ENCODE measurements at regions not wholly inside any gene's neighbourhood (a gene's known extent, or its start where the extent isn't known, plus 50 kb on each side); places are given as distances from the start of the nearest gene placed in this dataset.
A peak's percentile ranks its signal among the peaks of the same experiment; 100 is the strongest.

DNA sequence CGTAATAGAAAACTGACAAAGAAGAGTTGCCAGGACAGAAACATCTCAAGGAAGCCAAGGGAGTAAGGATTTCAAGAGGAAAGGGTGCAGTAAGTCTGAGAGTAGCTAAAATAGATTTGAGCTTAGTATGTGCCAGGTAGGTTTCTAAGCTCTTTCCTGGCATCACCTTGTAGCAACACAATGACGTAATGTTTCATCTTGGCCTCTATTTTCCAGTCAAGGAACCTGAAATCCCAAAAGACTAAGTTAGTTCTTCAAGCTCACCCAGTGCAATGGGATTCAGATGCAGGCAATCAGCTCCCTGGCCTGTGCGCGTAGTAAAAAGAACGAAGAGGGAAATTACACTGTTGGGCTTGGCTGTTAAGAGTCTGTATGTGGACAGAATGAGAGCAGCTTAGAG lies 586.5 kb upstream of the TENM3 start:
- no peak for DNase-seq (ENCODE audit: low spot score)

DNA sequence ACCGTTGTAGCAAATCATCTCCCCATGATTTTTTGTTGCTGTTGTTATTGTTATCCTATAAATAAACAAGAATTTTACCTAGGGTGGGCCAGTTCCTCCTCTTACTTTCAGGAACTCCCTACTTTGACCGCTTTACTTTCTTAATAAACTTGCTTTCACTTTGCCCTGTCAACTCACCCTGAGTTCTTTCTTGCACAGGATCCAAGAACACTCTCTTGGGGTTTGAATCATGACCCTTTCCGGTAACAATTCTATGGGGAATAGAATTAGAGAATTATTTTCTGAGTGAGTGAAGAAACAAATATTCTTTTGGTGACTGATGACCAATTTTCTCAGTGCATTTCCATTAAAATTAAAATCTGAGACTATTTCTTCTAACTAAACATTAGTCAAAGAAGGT lies 584.0 kb upstream of the TENM3 start:
- no peak for DNase-seq (ENCODE audit: low spot score)

DNA sequence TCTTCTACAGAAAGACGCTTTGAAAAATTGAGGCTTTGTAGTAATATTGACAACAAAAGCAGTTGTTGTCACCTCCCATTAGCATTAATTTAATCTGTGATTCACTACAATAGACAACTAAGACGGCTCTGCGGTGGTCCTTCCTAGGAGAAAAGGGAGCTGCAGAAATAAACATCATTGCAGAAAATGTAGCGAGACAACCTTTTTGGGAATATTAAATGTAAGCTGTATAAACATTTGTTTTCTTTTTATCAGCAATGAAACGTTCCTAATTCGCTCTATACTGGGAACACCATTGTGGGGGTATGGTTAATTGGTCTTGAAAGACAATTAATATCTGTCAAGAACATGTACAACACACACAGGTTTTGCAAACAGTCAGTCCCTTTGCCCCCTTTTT lies 583.3 kb upstream of the TENM3 start:
- no peak for DNase-seq (ENCODE audit: low spot score)

DNA sequence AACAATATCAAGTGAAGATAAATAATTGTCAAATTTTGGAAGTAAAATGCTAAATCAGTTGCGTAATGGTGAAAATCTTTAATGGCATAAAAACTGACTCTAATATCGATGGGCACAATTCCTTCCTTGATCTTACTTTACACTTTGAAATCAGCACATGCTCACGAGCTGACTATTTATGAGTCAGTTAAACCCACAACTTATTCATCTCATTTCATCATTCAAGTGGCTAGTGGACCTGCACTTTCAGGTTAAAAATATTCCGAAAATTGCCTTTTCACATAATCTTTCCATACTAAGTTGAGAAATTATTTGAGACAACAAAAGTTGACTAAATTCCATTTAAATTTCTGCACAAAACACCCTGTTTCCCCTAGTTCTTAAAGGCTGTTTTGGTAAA lies 582.1 kb upstream of the TENM3 start:
- DNase-seq (ENCODE audit: low spot score), result no peak

DNA sequence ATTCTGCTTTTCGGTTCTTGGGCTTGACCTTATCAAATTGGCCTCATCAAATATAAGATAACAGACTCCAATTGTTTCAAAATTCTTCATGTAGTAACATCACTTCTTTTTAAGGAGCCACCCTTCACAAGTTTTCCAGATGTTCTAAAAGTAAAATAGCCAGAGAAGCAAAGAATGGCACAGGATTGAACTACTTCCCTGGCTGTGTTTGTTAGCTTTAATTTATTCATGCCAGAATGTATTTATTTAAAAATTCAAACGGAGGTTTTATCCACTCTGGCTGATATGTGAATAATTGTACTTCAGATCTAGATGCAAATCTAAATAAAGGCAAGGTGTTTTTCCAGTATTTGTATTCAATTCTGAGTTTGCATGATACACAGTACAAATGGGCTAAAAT lies 581.3 kb upstream of the TENM3 start:
- DNase-seq (ENCODE audit: low spot score), result no peak

DNA sequence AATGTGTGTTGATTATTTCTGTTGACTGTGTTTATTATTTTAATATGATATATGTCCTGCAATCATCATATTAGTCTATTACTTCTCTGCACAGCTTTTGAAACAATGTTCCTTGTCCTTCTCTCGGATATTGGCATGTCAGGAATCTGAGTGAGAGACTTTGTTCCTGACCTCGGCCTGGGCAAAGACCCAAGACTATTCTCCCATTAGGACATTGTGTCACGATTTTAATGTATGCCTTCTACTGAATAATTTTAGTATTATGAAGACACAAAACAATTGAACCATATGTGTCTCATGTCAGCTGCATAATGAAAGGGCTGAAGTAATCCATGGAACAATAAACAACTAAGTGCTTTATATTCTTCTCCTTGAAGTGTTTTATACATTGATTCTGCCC lies 580.8 kb upstream of the TENM3 start:
- DNase-seq (ENCODE audit: low spot score), result no peak

DNA sequence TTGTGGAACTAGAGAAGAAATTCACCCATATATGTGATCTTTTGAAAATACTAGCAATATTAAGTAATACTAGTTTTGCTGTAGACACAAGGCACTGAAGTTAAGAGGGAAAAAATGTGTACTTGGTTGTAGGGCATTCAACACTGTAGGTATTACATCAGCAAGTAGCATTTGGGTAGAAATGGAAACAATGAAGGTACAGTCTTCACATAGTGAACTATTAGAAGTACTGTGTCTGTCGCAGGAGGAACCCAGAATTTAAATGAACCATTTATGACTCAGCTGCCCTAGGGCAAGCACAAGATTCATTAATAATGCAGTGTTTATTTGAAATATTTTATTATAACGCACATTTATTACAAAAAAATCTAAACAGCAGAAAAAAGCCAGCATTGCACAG lies 572.7 kb upstream of the TENM3 start:
- no peak for DNase-seq (ENCODE audit: low spot score)

DNA sequence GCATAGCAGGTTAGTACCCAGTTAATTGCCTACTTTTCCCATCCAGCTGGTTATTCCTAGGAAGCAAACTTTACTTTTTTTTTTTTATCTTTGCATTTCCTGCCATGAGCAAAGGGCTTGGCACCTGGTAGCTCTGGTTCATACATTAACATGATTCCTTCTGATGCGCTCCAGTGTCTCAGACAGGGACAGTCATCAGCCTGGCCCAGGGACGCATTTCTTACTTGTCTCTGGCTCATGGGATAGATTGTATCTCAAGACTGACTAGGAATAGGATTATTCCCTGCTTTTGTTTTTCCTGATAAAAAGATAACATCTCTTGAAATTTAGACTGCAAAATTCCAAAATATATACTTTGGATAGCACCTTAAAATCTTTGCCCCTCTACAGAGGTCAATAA lies 571.5 kb upstream of the TENM3 start:
- peak; percentile 32 for DNase-seq (ENCODE audit: low spot score)

DNA sequence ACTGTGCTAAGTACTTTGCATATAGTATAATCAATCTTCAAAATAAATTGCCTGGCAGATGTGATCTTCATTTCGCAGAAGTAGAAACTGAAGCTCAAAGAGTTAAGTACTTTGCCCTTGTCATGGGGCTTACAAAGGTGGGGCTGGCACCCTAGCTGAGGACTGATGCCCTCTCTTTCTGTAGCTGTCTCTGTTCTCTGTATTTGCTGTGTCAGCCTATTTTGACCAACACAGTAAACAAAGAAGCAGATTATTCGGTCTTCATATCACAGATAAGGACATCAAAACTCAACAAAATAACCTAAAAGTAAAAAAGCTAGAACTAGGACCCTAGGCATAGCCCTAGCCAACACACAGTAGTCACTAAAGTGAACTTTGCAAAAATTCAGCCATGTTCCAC lies 570.5 kb upstream of the TENM3 start:
- DNase-seq (ENCODE audit: low spot score), result no peak

DNA sequence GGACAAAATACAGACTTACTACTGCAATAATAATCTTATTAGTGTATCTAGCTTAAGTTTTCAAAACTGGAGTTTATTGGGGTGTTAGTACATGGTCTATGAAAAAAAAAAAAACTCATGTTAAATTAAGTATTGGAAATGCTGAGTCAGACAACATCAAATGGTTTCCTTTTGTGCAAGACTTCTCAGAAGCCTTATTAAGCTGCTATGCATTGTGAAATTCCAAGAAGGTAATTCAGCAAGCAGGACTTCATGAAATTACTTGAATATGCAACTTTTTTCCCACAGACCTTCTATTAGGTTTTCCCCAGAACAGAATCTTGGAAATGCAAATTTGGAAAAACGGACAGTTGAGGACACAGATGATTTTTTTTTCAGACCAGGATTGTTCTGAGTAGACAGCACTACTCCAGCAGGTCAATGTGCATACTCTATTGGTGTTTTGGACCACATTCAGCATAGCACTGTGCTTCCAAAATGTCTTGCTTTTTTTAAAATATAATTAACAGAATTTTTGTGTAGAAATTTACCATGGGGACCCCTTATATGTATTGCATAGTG lies 568.8 kb upstream of the TENM3 start:
- DNase-seq (ENCODE audit: low spot score), result no peak

DNA sequence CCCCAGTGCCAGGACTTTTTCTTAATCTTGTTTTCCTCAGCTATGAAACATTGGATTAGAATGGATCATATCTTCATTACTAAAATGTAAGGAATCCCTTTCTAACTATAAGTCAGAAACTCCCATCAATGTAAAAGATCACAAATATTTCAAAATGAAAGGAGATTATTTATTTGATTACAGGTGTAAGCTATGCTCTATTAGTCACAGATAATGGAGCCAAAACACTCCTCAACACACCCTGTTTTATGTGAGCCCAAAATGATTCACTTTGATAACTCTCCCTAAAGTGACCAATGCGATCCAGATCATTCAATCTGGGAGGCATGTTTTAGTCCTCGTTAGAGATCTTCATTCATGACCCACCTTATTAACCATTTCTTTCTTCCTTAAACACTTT lies 566.7 kb upstream of the TENM3 start:
- DNase-seq (ENCODE audit: low spot score), result no peak

DNA sequence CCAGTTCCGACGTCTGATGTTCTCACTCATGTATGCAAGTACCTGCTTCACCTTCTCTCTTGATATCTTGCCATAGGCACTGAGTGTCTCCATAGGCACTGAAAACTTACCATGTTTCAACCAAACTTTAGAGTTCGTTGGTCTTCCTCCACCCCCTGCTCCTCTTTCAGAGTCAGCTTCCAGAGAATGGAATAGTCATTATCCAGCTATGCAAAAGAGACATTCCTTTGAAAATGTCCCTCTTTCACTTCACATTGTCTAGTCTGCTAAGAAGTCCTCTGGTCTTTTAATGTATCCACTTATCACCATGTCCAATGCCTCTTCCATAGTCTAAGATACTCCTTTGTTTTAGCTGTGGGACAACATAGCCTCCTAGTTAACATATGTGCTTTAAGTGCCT lies 566.0 kb upstream of the TENM3 start:
- no peak for DNase-seq (ENCODE audit: low spot score)

DNA sequence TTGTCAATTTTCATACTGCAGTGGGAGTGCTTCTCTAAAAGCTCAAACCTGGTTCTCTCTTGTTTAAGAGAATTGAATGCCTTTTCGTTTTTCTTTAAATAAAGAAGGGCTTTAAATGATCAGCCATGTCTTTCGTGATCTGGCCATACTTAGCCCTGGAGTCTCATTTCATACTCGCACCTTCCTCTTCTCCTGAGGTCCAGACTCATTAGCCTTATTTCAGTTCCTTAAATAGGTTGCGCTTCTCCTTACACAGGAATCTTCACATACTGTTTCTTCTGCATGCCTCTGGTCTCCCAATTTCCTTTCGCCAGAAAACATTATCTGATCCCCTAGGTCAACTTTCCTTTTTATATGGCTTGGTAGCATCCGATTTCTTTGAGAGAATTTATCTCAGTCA lies 565.6 kb upstream of the TENM3 start:
- no peak for DNase-seq (ENCODE audit: low spot score)

DNA sequence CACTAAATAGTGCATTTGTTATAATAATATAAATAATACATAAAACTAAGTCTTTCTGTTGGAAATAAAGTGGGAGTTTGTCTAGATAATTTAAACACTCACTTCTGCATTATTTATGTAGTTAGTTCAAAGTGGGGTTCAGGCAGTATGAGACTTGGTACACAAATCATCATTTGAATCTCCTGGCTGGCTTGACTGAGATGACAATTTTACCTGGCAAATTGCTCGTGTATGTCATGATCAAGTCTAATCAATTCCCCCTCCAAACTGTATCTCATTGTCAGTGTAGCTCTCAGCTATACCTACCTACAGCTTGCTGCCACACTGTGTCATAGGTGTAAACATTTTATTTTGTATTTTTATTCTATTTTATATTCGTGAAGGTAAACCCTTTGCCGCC lies 563.4 kb upstream of the TENM3 start:
- DNase-seq (ENCODE audit: low spot score), result no peak

DNA sequence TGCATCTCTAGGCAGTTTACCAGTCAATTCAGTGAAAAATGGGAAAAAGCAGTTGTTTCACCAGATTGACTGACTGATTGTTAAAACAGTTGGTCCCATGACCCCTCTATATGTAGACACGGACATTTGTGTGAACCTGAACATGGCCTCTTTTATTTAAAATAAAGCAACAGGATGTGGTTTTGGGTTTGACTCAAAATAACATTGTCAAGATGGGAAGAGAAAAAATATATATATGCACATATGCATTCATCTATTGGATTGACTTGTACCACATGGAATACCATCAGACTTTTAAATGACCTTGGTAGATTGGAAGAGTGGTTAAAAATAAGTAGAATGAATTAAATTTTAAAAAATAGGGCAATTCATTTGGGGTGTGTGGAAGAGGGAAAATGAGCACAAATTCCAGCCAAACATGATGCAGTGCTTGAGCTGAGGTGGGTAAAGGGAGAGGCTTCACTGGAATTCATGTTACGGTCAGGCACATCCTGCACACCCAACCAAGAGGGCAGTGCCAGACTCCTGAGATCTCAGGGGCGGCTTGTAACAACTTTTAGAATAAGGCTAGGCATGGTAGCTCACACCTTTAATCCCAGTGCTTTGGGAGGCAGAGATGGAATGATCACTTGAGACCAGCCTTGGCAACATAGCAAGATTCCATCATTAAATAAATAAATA lies 560.7 kb upstream of the TENM3 start:
- DNase-seq (ENCODE audit: low spot score), result no peak

DNA sequence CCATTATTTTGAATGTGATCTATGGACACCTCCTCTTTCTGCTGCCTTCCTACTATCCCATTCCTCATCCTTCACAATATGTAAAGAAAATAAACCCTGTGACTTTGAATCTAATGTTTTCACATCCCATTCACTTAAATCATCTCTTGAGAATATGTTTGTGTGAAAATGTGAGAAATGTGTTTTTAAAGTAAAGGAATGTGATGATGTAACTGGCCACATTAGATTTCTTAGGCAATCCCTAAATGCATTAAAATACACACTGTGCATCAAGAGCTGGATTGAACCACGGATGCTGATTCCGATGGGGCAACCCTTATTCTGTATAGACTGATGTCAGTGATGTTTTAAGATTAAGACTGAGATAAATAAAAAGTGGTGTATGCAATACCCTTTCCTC lies 558.9 kb upstream of the TENM3 start:
- DNase-seq (ENCODE audit: low spot score), result no peak

DNA sequence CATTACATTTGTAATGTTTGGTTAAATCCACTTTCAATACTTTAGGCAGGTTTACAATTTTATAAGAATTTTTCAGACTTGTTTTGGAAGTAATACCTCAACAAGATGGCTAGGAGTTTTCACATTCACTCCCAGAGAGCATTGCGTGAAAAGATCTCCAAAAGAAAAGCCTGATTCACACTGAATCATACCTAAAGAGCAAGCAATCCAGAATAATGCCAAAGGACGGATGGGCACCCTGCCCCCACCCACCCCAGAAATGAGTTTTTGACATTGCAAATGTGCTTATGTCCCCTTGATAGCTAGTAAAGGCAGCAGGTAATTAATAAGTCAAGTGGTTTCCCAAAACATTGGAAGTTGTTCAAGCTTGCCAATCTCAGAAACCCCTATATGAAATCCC lies 557.7 kb upstream of the TENM3 start:
- DNase-seq (ENCODE audit: low spot score), result no peak

DNA sequence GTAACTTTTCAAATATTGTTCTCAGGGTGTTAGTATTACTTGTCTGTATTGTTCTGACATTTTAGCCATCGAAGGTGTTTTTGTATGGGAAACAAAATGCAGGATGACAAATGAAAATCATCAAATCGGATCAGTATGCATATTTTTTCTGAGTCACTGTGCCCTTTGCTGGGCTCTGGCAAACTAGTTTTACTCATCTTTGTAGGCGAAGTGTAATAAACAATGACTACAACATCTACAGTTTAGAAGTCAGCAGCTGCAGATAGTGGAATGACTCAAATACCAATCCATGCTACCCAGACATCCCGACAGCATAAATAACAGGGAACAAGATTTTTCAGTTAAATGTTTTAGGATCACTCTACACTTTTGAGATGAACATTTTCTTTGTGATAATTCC lies 557.3 kb upstream of the TENM3 start:
- DNase-seq (ENCODE audit: low spot score), result no peak

DNA sequence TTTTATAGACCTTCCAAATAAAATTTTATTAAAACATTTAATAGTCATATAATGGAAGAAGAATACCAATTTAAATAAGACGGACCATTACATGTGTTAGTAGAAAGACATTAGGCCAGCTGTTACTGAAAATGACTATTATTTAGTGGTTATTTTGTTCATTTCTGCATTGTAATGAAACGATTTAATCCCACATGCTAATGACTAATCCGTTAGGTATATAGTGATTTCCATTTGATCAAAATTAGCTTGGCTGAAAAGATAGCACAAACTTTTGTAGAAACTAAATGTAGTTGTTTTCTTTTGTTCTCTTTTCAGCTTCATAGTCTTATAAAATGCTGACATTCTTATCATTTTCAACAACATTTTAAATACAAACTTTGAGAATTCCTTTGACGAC lies 556.1 kb upstream of the TENM3 start:
- no peak for DNase-seq (ENCODE audit: low spot score)

DNA sequence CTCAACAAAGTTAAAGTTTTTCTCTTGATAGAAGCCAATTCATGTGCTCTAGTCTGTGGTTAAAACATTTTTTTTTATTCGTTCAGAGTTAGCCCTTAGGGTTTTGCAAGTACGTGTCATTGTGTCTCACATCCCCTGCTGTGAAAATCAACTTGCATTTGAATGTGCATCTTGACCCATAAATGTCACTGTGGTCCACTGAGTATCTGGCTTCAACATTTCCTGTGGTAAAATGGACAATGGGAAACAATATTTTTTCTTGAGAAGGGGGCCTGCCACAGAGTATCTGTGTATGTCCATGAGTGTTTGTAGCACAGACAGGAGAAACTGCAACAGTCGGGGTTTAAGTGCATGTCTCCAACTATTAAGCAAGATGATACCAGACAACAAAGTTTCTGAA lies 554.8 kb upstream of the TENM3 start:
- DNase-seq (ENCODE audit: low spot score), result no peak

DNA sequence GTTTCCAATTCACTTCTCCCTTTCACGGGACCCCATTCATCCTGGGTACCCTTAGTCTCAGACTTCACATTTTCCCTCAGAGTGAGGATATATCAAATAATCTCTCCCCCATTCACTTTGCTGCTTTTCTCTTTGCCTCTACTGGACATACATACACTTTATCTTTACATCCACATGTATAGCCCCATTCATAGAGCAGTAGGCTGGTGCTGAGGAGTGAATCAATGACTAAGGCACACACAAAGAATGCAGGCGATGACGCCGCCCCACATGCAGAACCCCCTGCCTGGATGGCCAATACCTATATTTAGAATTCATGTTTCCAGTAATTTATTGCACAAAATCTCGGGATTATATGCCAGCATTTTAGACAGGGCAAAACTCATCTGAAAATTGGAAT lies 554.3 kb upstream of the TENM3 start:
- DNase-seq (ENCODE audit: low spot score), result no peak

DNA sequence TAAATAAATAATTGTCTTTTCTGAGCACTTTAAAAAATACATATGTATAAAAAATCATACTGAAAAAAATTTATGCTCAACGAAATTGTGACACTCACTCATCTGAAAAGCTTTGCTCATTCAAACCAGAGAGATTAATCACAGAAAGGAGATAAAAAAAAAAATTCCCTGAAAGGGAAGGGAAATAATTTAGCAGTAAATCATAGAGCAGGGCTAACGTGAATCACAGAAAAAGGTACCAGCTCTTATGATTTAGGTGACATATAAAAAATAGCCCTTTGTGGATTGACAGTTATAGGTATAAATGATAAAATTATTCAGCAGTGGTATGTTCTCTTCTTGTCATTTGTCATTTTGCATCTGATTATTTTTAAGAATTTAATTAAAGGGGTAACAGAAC lies 552.7 kb upstream of the TENM3 start:
- no peak for DNase-seq (ENCODE audit: low spot score)

DNA sequence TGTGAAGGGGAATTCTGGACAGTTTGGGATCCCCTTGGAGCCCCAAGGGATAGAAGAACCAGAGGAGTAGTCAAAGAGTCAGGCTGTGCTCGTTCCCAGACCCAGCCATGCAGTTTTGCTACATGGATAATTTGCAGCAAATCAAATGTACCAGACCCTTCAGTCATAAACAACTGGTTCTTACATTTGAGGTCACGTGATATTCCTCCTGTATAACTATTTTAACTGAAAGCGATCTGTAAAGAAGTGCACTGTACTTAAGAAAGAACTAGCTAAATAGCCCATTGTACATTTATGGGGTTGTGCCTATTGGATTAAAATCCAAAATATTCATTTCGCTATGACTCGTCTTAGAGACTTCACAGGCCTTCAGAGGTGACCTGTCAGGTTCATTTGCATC lies 550.2 kb upstream of the TENM3 start:
- no peak for DNase-seq (ENCODE audit: low spot score)

DNA sequence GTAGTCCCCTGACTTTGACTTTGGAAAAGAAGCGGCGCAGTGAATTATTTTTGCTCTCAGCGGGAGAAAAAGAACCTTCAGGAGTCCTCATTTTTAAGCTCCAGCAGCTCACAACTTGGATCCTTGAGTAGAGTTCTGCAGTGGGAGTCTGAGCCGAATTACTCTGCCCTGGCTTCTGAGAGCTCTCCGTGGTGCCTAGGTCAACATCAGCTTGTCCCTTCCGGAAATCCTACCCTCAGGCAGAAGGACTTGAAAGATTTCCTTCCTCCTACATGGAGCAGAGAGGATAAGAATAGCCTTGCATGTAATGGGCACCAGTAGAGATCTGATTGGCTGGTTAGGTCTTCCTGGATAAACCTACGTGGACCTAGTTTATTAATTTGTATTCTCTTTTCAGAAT lies 549.7 kb upstream of the TENM3 start:
- DNase-seq (ENCODE audit: low spot score), result no peak
